ENCODE measurements at regions not wholly inside any gene's neighbourhood (a gene's known extent, or its start where the extent isn't known, plus 50 kb on each side); places are given as distances from the start of the nearest gene placed in this dataset.
"Not testable (repeated sequence)": the region's sequence is repeated elsewhere in the genome, so short reads cannot be mapped to it uniquely, and the experiment has no call there.

DNA sequence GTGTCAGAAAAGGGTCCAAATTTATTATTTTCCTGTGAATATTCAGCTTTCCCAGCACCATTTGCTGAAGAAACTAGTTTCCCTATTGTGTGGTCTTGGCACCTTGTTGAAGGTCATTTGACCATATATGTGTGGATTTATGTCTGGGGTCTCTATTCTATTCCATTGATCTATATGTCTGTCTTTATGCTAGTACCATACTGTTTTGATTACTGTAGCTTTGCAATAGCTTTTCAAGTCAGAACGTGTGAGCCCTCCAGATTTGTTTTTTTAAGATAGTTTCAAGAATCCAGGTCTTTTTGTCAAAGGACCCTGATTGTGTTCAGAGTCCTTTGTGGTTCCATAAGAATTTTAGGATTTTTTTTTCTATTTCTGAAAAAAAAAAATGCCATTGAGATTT lies 79.0 kb upstream of the WAC start:
- Histone ChIP-seq H3K4me3 (no peak overlapping the region), H3K27me3 (no peaks in the 10 kb centered on the region), H3K36me3 (no peaks in the 10 kb centered on the region), H3K9me3 (peaks cover 0 to 5% (median 0%) of the 10 kb centered on the region in 3 donors), H3K4me1 (no peaks in the 10 kb centered on the region), H3K27ac (no peak overlapping the region)
- no peak for DNase-seq
- TF ChIP-seq, protein P1, sequence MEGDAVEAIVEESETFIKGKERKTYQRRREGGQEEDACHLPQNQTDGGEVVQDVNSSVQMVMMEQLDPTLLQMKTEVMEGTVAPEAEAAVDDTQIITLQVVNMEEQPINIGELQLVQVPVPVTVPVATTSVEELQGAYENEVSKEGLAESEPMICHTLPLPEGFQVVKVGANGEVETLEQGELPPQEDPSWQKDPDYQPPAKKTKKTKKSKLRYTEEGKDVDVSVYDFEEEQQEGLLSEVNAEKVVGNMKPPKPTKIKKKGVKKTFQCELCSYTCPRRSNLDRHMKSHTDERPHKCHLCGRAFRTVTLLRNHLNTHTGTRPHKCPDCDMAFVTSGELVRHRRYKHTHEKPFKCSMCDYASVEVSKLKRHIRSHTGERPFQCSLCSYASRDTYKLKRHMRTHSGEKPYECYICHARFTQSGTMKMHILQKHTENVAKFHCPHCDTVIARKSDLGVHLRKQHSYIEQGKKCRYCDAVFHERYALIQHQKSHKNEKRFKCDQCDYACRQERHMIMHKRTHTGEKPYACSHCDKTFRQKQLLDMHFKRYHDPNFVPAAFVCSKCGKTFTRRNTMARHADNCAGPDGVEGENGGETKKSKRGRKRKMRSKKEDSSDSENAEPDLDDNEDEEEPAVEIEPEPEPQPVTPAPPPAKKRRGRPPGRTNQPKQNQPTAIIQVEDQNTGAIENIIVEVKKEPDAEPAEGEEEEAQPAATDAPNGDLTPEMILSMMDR (IDR thresholded peaks at IDR 0.05), result no peak
- TF ChIP-seq POLR2A (IDR thresholded peaks at IDR 0.05), result no peak
- 42 to 81% methylated on average over 1 of the region's 1 CpG for WGBS, 2 donors
- intact Hi-C loops (cut with DNase I), result no loop called here

DNA sequence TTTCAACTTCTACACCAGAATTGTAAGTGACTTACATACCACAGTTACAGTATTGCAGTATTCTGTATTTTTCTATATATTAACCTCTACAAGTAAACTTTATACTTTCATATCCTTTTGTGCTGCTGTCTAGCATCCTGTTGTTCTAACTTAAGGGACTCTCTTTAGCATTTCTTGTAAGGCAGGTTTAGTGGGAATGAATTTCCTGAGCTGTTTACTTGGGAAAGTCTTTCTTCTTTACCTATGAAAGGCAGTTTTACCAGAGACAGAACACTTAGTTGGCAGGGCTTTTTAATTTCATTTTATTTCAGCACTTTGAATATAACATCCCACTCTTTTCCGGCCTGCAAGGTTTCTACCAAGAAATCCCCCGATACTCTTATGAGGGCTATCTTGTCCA lies 75.8 kb upstream of the WAC start:
- DNase-seq, result no peak
- 66 to 79% methylated on average over 2 of the region's 2 CpGs for WGBS, 2 donors
- no peak for TF ChIP-seq POLR2A (IDR thresholded peaks at IDR 0.05)
- TF ChIP-seq, protein P1 (IDR thresholded peaks at IDR 0.05), result no peak
- Histone ChIP-seq H3K4me3 (no peak overlapping the region), H3K9me3 (peaks cover 0 to 5% (median 0%) of the 10 kb centered on the region in 3 donors), H3K27ac (no peak overlapping the region), H3K27me3 (no peaks in the 10 kb centered on the region), H3K36me3 (no peaks in the 10 kb centered on the region), H3K4me1 (no peaks in the 10 kb centered on the region)
- intact Hi-C loops (cut with DNase I), result no loop called here

DNA sequence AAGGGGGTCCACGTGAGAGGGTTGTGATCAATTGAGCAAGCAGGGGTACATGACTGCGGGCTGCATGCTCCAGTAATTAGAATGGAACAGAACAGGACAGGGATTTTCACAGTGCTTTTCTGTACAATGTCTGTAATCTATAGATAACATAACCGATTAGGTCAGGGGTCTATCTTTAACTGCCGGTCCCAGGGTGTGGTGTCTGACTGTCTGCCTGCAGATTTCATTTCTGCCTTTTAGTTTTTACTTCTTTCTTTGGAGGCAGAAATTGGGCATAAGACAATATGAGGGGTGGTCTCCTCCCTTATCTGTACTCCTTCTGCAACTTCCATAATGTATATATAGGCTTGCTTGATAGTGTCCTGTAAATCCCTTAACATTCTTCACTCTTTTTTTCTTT lies 75.0 kb upstream of the WAC start:
- H3K27ac ChIP-seq; H3K4me1 ChIP-seq; H3K9me3 ChIP-seq; H3K27me3 ChIP-seq; H3K4me3 ChIP-seq; intact Hi-C loops (cut with DNase I); H3K36me3 ChIP-seq; DNase-seq: not testable (repeated sequence)
- WGBS, 2 donors, result 69% methylated on average over 4 of the region's 4 CpGs

DNA sequence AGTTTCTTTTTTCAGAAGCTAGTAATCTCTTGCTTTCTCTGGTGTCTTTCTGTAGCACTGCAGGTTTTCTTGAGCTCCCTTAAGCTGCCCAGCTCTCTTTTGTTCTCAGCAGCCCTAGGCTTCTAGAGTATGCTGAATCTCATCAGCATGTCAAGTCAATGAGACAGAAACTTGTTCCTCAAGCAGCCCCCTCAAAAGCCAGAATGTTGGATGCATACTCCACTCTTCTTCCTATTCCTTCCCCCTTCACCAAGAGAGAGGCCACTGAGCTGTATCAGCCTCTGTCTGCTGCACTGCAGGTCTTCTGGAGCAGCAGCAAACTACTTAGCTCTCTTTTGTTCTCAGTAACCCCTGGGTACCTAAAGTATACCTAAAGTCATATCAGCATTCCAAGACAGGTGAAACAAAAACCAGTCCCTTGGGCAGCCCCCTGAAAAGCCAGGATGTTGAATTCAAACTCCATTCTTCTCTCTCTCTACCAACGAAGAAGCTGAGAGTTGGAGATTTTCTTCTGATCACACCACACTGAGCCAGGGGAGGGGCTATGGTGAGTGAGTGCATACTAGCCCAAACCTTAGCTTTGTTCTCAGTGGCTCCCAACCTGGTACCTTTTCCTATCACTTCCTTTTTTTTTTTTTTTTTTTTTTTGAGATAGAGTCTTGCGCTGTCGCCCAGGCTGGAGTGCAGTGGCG lies 73.3 kb upstream of the WAC start:
- H3K36me3 ChIP-seq, result no peaks in the 10 kb centered on the region
- H3K27me3 ChIP-seq, result no peaks in the 10 kb centered on the region
- intact Hi-C loops (cut with DNase I), result no loop called here
- H3K4me1 ChIP-seq, result no peaks in the 10 kb centered on the region
- TF ChIP-seq, protein P1 (IDR thresholded peaks at IDR 0.05), result no peak
- no peak for TF ChIP-seq POLR2A (IDR thresholded peaks at IDR 0.05)
- H3K4me3 ChIP-seq, result no peak overlapping the region
- DNase-seq, result no peak
- no peak overlapping the region for H3K27ac ChIP-seq
- H3K9me3 ChIP-seq, result no peaks in the 10 kb centered on the region
- WGBS, 2 donors, result 86 to 89% methylated on average over 4 of the region's 4 CpGs

DNA sequence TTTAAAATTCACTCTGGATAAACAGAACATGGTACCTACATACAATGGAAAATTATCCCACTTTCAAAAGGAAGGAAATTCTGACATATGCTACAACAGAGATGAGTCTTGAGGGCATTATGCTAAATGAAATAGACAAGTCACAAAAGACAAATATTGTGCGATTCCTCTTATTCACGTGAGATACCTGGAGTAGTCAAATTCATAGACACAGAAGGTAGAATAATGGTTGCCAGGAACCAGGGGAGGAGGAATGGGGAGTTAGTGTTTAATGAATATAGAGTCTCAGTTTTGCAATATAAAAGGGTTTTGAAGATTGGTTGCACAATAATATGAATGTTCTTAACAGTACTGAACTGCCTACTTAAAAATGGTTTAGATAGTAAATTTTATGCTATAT lies 69.8 kb upstream of the WAC start:
- H3K27ac ChIP-seq, result no peak overlapping the region
- H3K4me3 ChIP-seq, result no peak overlapping the region
- DNase-seq, result no peak
- TF ChIP-seq, protein P1 (IDR thresholded peaks at IDR 0.05), result no peak
- TF ChIP-seq POLR2A (IDR thresholded peaks at IDR 0.05), result no peak
- WGBS, 2 donors, result 71 to 75% methylated on average over 2 of the region's 2 CpGs
- H3K27me3 ChIP-seq, result no peaks in the 10 kb centered on the region
- no peaks in the 10 kb centered on the region for H3K9me3 ChIP-seq
- H3K36me3 ChIP-seq, result no peaks in the 10 kb centered on the region
- intact Hi-C loops (cut with DNase I), result no loop called here
- no peaks in the 10 kb centered on the region for H3K4me1 ChIP-seq

Data from esophagus squamous epithelium (tissue), 5 donors.